Choroid plexus epithelial cell (primary cell): ENCODE measurements at regions not wholly inside any gene's neighbourhood (a gene's known extent, or its start where the extent isn't known, plus 50 kb on each side); places are given as distances from the start of the nearest gene placed in this dataset.

Experiments
- DNase-seq: peaks from one replicate; pipeline ENCODE4 v3.0.0-alpha.2; 2010; ENCODE audit warnings: low read depth
- H3K4me3 ChIP-seq: 2 replicates; pipeline ENCODE4 v1.5.1; 2011; ENCODE audit warnings: low read depth, mild to moderate bottlenecking, control low read depth, low read length, moderate library complexity
- CTCF ChIP-seq: conservative IDR thresholded peaks from 2 replicates; pipeline ENCODE4 v1.5.1; 2011; ENCODE audit warnings: low read depth, mild to moderate bottlenecking, control low read depth, inconsistent platforms, low read length, moderate library complexity

GRCh38 chr13:30128095-30128494 is 179.3 kb downstream of the KATNAL1 start:
- DNase-seq = peak; percentile 28
- TF ChIP-seq CTCF = no peak
- H3K4me3 ChIP-seq = no peak overlapping the region

- no peak overlapping the region for H3K4me3 ChIP-seq
- peak; percentile 52 for DNase-seq
- TF ChIP-seq CTCF = no peak
Measured at GRCh38 chr13:30126903-30127428, 180.4 kb downstream of the KATNAL1 start.

GRCh38 chr13:30125422-30126073 is 181.8 kb downstream of the KATNAL1 start:
- no peak for TF ChIP-seq CTCF
- peak; percentile 96 for DNase-seq

GRCh38 chr13:30124131-30124768 is 183.1 kb downstream of the KATNAL1 start:
- DNase-seq = no peak
- TF ChIP-seq CTCF = no peak
- no peak overlapping the region for H3K4me3 ChIP-seq

More at GRCh38 chr13:30125422-30126073, 181.8 kb downstream of the KATNAL1 start:
- no peak overlapping the region for H3K4me3 ChIP-seq

GRCh38 chr13:30123575-30123974 is 183.8 kb downstream of the KATNAL1 start:
- no peak for TF ChIP-seq CTCF
- no peak overlapping the region for H3K4me3 ChIP-seq

GRCh38 chr13:30121666-30122065 is 185.7 kb downstream of the KATNAL1 start:
- DNase-seq = no peak
- H3K4me3 ChIP-seq = no peak overlapping the region
- TF ChIP-seq CTCF = no peak

More at GRCh38 chr13:30123575-30123974, 183.8 kb downstream of the KATNAL1 start:
- no peak for DNase-seq

- H3K4me3 ChIP-seq = no peak overlapping the region
- TF ChIP-seq CTCF = no peak
- DNase-seq = no peak
Measured at GRCh38 chr13:30121244-30121643, 186.1 kb downstream of the KATNAL1 start.
